ENCODE measurements at regions not wholly inside any gene's neighbourhood (a gene's known extent, or its start where the extent isn't known, plus 50 kb on each side); places are given as distances from the start of the nearest gene placed in this dataset.
A peak's percentile ranks its signal among the peaks of the same experiment; 100 is the strongest.

DNA sequence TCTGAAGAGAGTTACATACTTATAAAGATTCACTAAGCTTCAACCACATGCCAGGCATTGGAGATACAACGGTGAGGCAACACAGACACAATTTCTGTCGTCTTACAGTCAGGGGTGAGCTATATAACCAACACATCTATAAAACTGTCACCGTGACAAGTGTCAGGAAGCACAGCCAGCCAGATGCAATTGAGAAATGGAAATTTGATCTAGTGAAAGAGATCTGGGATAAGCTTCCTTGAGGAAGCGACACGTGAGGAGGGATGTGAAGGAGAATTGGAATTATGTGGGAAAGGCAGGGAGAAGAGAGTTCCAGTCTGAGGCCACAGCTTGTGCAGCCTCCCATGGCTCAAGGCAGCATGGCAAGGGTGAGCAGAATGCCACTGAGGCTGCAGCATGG lies 50.9 kb upstream of the ZNF354B start:
- DNase-seq (ENCODE audit: low spot score): no peak

DNA sequence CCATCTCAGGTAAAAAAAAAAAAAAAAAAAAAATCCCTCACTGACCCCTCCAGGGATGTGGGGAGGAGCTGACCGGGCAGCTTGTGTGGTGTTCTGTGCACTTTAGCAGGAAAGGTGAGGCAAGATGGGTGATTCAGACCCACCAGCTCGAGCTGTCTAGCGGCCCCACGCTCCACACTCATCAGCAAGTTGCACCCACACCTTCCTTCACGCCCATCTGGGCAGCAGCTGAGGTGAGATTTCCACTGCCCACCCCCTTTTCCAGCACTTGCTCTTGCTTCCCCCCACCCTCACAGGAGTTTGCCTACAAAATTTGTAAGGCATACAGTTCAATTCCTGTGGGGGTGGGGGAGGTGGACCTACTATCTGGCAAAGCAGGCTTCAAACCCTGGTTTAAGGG lies 58.7 kb upstream of the ZNF354B start:
- no peak for DNase-seq (ENCODE audit: low spot score)

DNA sequence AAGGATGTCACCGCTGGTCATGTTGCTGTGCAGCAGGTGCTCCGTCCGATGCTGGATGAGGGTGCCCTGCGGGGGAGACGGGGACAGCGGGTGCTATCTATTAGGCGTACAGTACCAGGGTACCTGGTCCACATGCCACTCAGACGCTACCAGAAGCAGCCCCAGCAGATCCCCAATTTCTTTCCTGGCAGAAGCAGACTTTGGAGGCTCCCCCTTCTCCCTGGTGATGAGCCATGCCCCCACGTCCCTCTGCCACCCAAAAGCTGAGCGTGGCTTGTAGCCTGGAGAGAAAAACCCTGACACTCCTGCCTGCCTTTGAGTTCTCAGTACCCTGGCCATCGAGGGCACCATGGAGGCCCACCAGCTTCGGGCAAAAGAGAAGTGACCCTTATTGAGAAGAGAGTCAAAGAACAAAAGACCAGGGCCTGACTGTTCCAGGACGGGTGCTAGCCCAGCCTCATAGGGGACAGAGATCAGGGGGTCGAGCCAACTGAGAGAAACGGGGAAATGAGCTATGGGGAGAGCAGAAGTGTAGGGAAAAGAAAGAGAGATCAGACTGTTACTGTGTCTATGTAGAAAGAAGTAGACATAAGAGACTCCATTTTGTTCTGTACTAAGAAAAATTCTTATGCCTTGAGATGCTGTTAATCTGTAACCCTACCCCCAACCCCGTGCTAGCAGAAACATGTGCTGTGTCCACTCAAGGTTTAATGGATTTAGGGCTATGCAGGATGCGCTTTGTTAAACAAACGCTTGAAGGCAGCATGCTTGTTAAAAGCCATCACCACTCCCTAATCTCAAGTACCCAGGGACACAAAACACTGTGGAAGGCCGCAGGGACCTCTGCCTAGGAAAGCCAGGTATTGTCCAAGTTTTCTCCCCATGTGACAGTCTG lies 62.0 kb upstream of the ZNF354B start:
- no peak for DNase-seq (ENCODE audit: low spot score)

- no peak for DNase-seq (ENCODE audit: low spot score)
Observed at GRCh38 chr5:178797101-178797521, 62.6 kb upstream of the ZNF354B start.

DNA sequence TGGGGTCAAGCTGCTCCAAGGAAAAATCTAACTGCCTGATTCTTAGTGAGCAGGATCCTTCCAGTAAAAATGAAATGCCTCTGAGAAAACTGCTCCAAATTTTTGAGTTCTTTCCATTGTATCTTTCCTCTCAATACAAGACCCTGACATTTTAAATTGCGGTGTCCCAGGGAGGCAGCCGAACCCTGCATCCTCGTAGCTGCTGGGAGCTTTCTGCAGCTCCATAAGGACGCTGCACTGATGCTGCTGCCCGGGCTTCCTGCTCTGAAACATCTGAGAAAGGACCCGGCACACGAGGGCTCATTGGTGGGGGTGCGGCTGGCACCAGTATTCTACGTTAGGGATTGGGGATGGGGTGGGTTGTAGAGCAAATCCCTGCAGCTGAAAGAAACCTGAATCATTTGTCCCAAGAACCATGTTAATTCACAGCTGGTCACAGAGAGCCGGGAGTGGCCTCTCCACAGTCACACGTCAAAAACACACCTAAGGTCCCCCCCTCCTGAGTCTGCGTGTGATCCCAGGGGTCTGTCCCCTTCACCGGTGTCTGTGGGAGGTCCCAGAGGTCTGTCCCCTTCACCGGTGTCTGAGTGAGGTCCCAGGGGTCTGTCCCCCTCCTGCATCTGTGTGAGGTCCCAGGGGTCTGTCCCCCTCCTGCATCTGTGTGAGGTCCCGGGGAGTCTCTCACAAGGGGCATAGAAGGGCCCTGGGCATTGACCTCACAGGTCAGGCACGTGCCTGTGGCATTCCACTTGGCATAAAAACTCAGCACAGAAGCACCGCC lies 63.4 kb upstream of the ZNF354B start:
- no peak for DNase-seq (ENCODE audit: low spot score)

GRCh38 chr5:178794433-178794832 lies 64.0 kb upstream of the ZNF354A start:
- DNase-seq (ENCODE audit: low spot score): no peak

DNA sequence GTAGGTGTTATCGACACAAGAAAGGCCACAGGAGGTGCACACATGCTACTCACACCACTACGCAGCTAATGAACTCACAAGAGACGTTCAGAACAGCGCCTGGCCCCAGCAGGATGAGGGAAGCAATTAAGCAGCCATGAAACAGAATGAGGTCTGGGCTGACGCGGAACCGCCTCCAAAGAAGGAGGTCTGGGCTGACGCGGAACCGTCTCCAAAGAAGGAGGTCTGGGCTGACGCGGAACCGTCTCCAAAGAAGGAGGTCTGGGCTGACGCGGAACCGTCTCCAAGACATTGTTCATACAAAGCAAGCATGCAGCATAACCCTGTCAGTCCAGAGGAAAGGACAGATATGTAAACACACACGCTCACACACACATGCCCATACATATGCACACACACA lies 63.2 kb upstream of the ZNF354A start:
- no peak for DNase-seq (ENCODE audit: low spot score)

- DNase-seq (ENCODE audit: low spot score): peak; percentile 38
Observed at GRCh38 chr5:178793151-178793550, 62.7 kb upstream of the ZNF354A start.

- DNase-seq (ENCODE audit: low spot score): no peak
Observed at GRCh38 chr5:178791976-178792375, 61.5 kb upstream of the ZNF354A start.

DNA sequence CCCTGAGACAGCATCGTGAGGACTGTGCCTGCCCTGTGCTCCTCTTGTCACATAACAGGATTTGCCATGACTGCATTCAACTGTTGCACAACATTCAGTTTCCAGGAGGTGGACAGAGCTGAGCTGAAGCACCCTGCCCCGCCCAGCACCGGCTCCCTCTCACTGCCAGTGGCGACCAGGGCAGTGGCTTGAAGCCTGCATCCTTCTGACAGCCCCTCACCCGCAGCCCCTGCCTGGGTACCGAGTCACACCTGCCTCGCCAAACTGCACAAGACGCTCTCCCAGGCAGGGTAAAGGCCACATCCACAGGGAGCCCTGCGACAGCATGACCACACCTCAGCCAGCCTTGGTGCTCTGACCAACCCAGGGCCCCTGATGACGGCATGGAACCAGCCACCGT lies 59.9 kb upstream of the ZNF354A start:
- no peak for DNase-seq (ENCODE audit: low spot score)

DNA sequence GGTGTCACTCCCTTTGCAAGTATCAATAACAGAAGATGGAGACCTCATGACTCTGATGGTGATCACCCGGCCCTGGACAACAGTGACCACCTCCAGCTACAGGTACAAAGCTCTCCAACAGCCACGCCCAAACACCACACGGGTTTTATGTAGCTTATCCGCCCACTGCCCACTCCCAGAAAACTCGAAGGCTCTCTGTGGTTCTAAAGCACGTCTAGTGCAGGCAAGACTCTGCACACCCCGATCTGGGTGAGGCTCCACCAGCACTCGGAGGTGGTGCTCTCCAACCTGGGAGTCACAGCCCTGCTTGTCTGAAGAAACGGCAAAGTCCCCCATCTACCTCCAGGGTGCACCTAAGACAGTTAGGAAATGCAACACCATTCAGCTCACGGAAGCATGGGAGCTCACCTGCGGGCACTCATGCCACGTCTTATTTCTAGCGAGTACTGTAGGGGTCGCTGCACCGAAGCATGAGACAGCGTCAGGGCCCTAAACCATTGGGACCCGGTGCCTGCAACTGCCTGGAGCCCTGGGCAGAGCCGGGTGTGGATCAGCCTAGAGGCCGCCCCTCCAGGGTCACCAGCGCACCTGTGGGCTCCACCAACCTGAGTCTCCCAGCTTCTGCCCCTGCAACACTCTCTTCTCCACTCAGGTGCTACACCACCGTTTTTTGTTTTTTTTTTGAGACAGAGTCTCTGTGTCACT lies 58.1 kb upstream of the ZNF354A start:
- DNase-seq (ENCODE audit: low spot score): no peak

- DNase-seq (ENCODE audit: low spot score): no peak
Observed at GRCh38 chr5:178787889-178788288, 57.4 kb upstream of the ZNF354A start.

- DNase-seq (ENCODE audit: low spot score): no peak
Observed at GRCh38 chr5:178786859-178787499, 56.5 kb upstream of the ZNF354A start.

DNA sequence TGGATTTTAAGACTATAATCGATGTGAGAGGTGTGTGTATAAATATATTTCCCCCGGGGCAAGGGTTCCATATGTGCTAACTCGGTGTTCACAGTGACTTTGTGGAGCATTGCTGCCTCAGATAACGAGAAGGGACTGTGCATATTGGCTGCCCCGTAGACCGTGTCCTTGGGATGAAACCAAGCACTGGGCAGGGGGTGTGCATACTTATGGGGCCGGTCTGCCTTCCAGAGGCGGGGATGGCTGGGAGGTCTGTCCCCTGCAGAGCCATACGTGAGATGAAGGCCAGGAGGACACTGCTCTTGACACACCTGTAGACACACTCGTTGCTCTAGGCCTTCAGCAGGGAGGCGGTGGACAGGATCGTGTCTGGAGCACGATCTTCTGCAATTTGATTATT lies 56.0 kb upstream of the ZNF354A start:
- no peak for DNase-seq (ENCODE audit: low spot score)

DNA sequence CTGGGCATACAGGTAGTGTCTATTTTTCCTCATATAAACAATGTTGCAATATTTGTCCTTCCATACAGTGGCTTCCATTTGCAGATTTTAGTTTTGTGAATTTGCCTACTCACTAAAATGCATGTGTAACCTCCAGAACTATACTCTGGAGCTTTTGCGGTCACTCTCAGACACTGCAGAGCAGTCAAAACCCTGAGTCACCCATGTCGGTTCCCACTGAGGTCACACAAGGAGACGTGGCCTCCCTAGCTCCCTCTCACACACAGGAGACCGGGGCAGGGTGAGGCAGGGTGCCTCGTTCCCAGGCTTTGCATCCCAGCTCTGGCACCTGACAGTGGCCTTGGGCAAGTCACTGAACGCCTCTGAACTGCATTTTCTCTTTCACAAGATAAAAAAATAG lies 55.5 kb upstream of the ZNF354A start:
- no peak for DNase-seq (ENCODE audit: low spot score)

DNA sequence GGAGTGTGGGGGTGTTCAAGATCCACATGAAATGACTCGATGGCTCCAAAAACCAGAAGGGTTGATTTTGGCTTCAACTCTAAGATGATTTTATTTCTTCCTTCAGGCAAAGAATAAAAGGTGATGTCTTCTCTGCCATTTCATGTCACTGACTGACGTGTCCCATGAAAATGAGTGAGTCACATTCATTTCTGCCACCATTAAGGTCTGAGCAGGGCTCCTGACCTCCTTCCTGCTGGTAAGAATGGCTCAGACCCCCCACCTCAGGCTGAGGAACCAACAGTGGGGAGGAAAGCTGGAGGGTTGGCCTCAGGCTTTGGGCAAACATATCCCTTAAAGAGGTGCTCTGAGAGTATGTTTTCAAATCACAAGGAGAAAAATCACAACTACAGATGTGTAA lies 53.9 kb upstream of the ZNF354A start:
- DNase-seq (ENCODE audit: low spot score): no peak

DNA sequence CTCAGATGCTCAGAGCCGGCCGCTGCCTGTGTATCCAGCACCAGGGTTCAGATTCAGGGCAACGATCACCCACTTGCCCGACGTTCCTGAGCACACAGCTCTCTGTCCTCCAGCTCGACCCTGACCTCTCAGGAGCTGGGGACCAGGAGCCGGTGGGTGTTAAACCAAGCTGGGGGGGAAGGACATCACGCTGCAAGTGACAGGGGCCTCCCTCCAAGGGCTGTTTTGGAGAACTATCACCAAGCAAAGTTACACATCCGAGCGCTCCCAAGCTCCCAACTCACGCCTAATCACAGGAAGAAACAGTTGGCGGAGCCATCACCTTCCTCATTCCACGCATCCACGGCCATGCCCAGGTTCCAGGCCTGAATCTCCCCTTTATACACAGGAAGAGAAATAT lies 51.5 kb upstream of the ZNF354A start:
- no peak for DNase-seq (ENCODE audit: low spot score)

GRCh38 chr5:178780581-178781498 lies 50.4 kb upstream of the ZNF354A start:
- no peak for DNase-seq (ENCODE audit: low spot score)
